Osteoblast (primary cell): ENCODE measurements at regions not wholly inside any gene's neighbourhood (a gene's known extent, or its start where the extent isn't known, plus 50 kb on each side); places are given as distances from the start of the nearest gene placed in this dataset.

Experiments
- DNase-seq: peaks from one replicate; pipeline ENCODE4 v3.0.0; 2011; ENCODE audit warnings: low spot score, mixed read lengths; ENCODE audit not compliant: insufficient read length; ENCODE audit errors: missing footprints
- H2AFZ ChIP-seq: 2 replicates; pipeline ENCODE4 v1.6.0; 2011; ENCODE audit warnings: mild to moderate bottlenecking, low read length
- H3K27ac ChIP-seq: 2 replicates; pipeline ENCODE4 v1.5.1; 2011; ENCODE audit warnings: mild to moderate bottlenecking, low read depth, low read length, moderate library complexity
- H3K27me3 ChIP-seq: 2 replicates; pipeline ENCODE4 v1.6.0; 2012; ENCODE audit warnings: mild to moderate bottlenecking, control low read depth, inconsistent platforms, low read length, moderate library complexity; ENCODE audit not compliant: insufficient read depth
- H3K36me3 ChIP-seq: 2 replicates; pipeline ENCODE4 v1.5.1; 2011; ENCODE audit warnings: mild to moderate bottlenecking, low read length, control low read depth, moderate library complexity; ENCODE audit not compliant: insufficient read depth
- H3K4me1 ChIP-seq: 2 replicates; pipeline ENCODE4 v1.5.1; 2011; ENCODE audit warnings: mild to moderate bottlenecking, low read length, control low read depth, moderate library complexity; ENCODE audit not compliant: insufficient read depth
- H3K4me2 ChIP-seq: 2 replicates; pipeline ENCODE4 v1.6.0; 2011; ENCODE audit warnings: mild to moderate bottlenecking, low read length; ENCODE audit not compliant: insufficient read depth
- H3K4me3 ChIP-seq: fragments of 200-600 bp; sonication (generic); 3 replicates; pipeline ENCODE4 v1.5.1; 2012; ENCODE audit warnings: mild to moderate bottlenecking, low read length, inconsistent platforms; ENCODE audit not compliant: insufficient read depth
- H3K79me2 ChIP-seq: 2 replicates; pipeline ENCODE4 v1.6.0; 2012; ENCODE audit warnings: mild to moderate bottlenecking, low read length, control low read depth, inconsistent platforms; ENCODE audit not compliant: insufficient read depth
- H3K9me3 ChIP-seq: 2 replicates; pipeline ENCODE4 v1.5.1; 2011; ENCODE audit warnings: low read depth, low read length, control low read depth
- H4K20me1 ChIP-seq: 2 replicates; pipeline ENCODE4 v1.6.0; 2012; ENCODE audit warnings: mild to moderate bottlenecking, low read length, control low read depth; ENCODE audit not compliant: insufficient read depth
- TF ChIP-seq, protein P1 (sequence below): IDR thresholded peaks from 2 replicates; pipeline ENCODE4 v1.5.1; 2011; ENCODE audit warnings: mild to moderate bottlenecking, low read depth, low read length, moderate library complexity; ENCODE audit errors: extremely low read depth

DNA sequence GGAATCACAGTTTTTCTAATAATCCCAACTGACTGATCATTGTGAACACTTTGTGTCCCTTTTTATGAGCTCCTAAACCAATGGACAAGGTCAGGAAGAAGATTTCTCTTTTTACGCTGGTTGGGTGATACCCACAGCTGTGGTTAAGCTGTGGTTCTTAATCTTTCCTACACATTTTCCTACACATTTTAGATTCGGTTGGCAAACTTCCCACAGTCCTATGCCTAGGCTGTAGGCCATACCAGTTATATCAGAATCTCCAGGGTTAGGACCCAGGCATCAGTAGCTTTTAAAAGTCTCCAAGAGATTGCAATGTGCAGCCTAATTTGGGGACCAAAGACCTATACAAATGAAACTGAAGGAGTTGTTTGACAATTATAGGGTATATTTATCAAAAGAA is 203.0 kb downstream of the SP3 start:
- no peak overlapping the region for H3K4me2 ChIP-seq
- no peak overlapping the region for H3K27ac ChIP-seq
- TF ChIP-seq, protein P1, sequence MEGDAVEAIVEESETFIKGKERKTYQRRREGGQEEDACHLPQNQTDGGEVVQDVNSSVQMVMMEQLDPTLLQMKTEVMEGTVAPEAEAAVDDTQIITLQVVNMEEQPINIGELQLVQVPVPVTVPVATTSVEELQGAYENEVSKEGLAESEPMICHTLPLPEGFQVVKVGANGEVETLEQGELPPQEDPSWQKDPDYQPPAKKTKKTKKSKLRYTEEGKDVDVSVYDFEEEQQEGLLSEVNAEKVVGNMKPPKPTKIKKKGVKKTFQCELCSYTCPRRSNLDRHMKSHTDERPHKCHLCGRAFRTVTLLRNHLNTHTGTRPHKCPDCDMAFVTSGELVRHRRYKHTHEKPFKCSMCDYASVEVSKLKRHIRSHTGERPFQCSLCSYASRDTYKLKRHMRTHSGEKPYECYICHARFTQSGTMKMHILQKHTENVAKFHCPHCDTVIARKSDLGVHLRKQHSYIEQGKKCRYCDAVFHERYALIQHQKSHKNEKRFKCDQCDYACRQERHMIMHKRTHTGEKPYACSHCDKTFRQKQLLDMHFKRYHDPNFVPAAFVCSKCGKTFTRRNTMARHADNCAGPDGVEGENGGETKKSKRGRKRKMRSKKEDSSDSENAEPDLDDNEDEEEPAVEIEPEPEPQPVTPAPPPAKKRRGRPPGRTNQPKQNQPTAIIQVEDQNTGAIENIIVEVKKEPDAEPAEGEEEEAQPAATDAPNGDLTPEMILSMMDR = no peak
- H3K36me3 ChIP-seq = no peaks in the 10 kb centered on the region
- no peak overlapping the region for H2AFZ ChIP-seq
- no peak overlapping the region for H3K4me3 ChIP-seq
- no peaks in the 10 kb centered on the region for H3K9me3 ChIP-seq
- no peaks in the 10 kb centered on the region for H4K20me1 ChIP-seq
- DNase-seq = no peak
- peaks cover 11% of the 10 kb centered on the region for H3K27me3 ChIP-seq
- no peaks in the 10 kb centered on the region for H3K79me2 ChIP-seq
- H3K4me1 ChIP-seq = no peaks in the 10 kb centered on the region

DNA sequence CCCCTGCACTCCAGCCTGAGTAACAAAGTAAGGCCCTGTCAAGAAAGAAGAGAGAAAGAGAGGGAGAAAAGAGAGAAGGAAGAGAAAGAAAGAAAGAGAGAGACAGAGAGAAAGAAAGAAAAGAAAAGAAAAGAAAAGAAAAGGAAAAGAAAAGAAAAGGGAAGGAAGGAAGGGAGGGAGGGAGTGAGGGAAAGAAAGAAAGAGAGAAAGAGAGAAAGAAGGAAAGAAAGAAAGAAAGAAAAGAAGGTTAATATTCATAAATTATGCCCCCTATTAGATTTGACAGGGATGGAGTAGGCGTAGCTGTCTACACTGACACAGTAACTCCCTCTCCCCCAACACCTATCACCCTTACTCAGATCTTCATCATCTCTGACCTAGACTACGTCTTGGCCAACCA is 202.3 kb downstream of the SP3 start:
- Histone ChIP-seq H4K20me1 (no peaks in the 10 kb centered on the region), H3K27me3 (peaks cover 11% of the 10 kb centered on the region), H3K4me2 (no peak overlapping the region), H3K9me3 (no peaks in the 10 kb centered on the region), H3K4me3 (no peak overlapping the region), H3K27ac (no peak overlapping the region), H3K4me1 (no peaks in the 10 kb centered on the region), H2AFZ (no peak overlapping the region), H3K36me3 (no peaks in the 10 kb centered on the region), H3K79me2 (no peaks in the 10 kb centered on the region)
- TF ChIP-seq, protein P1 = no peak
- no peak for DNase-seq

DNA sequence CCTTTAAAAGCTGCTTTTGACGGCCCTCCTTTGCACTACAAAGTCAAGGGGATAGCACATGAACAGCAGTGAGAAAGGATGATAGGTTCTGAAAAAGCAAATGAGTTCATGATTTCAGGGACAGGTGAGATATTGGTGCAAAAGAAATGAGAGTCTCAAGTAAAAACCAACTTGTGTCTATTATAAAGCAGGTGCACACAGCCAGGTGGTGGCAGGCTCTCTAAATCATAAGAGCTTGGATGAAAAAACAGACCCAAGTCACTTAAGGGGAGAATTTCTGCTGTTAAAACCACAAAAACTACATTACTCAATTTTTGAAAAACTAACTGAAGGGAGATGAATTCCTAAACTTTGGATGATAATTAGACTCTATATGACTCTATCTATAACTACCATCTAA is 201.5 kb downstream of the SP3 start:
- H3K4me2 ChIP-seq = no peak overlapping the region
- no peaks in the 10 kb centered on the region for H3K79me2 ChIP-seq
- no peak overlapping the region for H2AFZ ChIP-seq
- H3K36me3 ChIP-seq = no peaks in the 10 kb centered on the region
- DNase-seq = peak; percentile 17
- TF ChIP-seq, protein P1 = no peak
- no peaks in the 10 kb centered on the region for H3K9me3 ChIP-seq
- no peaks in the 10 kb centered on the region for H4K20me1 ChIP-seq
- H3K27me3 ChIP-seq = peaks cover 11% of the 10 kb centered on the region
- no peak overlapping the region for H3K4me3 ChIP-seq
- H3K27ac ChIP-seq = no peak overlapping the region
- no peaks in the 10 kb centered on the region for H3K4me1 ChIP-seq

DNA sequence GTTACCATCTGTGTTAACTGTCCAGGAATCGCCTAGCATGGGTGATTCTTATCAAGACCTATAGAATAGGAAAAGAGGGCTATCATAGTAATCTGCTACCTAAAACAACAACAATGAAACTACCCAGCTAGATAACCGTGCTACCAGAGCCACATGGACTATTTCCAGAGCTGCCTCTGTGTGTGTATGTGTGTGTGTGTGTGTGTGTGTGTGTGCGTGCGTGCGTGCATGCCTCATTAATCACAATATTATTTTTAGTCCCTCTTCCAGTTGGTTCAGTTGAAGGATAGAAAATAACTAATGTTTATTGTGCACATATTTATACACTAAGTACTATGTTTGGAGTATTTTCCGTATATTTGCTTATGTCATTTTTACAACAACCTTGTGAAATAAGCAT is 201.1 kb downstream of the SP3 start:
- H4K20me1 ChIP-seq = no peaks in the 10 kb centered on the region
- H3K4me1 ChIP-seq = no peaks in the 10 kb centered on the region
- no peaks in the 10 kb centered on the region for H3K36me3 ChIP-seq
- no peaks in the 10 kb centered on the region for H3K79me2 ChIP-seq
- TF ChIP-seq, protein P1 = no peak
- no peak overlapping the region for H3K4me3 ChIP-seq
- H3K27ac ChIP-seq = no peak overlapping the region
- DNase-seq = no peak
- H2AFZ ChIP-seq = no peak overlapping the region
- no peaks in the 10 kb centered on the region for H3K9me3 ChIP-seq
- H3K27me3 ChIP-seq = peaks cover 11% of the 10 kb centered on the region
- H3K4me2 ChIP-seq = no peak overlapping the region
